Liver (tissue), 3 donors: ENCODE measurements at regions not wholly inside any gene's neighbourhood (a gene's known extent, or its start where the extent isn't known, plus 50 kb on each side); places are given as distances from the start of the nearest gene placed in this dataset.

Source experiments
- ATF3 ChIP-seq: IDR thresholded peaks from 2 replicates; pipeline ENCODE4 v1.6.1; 2016; ENCODE audit warnings: antibody characterized with exemption
- CTCF ChIP-seq: fragments of 150-350 bp; IDR thresholded peaks from 2 replicates; pipeline ENCODE4 v1.5.1; 2017; ENCODE audit warnings: improper control_type of control experiment, low read depth, low read length; ENCODE audit not compliant: missing input control
- EGR1 ChIP-seq, 2 donors: IDR thresholded peaks; 2 replicates each; pipeline ENCODE4 v1.6.1; 2016 to 2018; ENCODE audit warnings: antibody characterized with exemption in 2 of 2, low read depth in 2 of 2
- FOXA1 ChIP-seq: IDR thresholded peaks from 2 replicates; pipeline ENCODE4 v1.6.1; 2016; ENCODE audit warnings: antibody characterized with exemption
- GABPA ChIP-seq, 2 donors: IDR thresholded peaks in 1 of 2; conservative IDR thresholded peaks in 1 of 2; 2 replicates each; pipeline ENCODE4 v1.6.1; 2016; ENCODE audit warnings: antibody characterized with exemption in 2 of 2, mild to moderate bottlenecking in 1 of 2, moderate library complexity in 1 of 2
- RAD21 ChIP-seq, 2 donors: IDR thresholded peaks; 2 replicates each; pipeline ENCODE4 v1.6.1; 2016; ENCODE audit warnings: antibody characterized with exemption in 2 of 2, mild to moderate bottlenecking in 2 of 2
- REST ChIP-seq: IDR thresholded peaks from 2 replicates; pipeline ENCODE4 v1.6.1; 2016; ENCODE audit warnings: antibody characterized with exemption, mild to moderate bottlenecking
- RXRA ChIP-seq, 2 donors: IDR thresholded peaks; 2 replicates each; pipeline ENCODE4 v1.6.1; 2017 to 2018; ENCODE audit warnings: antibody characterized with exemption in 2 of 2, mild to moderate bottlenecking in 1 of 2
- SP1 ChIP-seq: IDR thresholded peaks from 2 replicates; pipeline ENCODE4 v1.6.1; 2018; ENCODE audit warnings: antibody characterized with exemption, mild to moderate bottlenecking
- YY1 ChIP-seq: IDR thresholded peaks from 2 replicates; pipeline ENCODE4 v1.6.1; 2016; ENCODE audit warnings: antibody characterized with exemption, mild to moderate bottlenecking
- ZBTB33 ChIP-seq: IDR thresholded peaks from 2 replicates; pipeline ENCODE4 v1.6.1; 2016; ENCODE audit warnings: antibody characterized with exemption
- donor health status: healthy.
- donor health status: healthy.

- TF ChIP-seq CTCF (no peak), ATF3 (no peak), EGR1 (IDR thresholded peaks at IDR 0.05; ENCODE audit: low read depth in 2 of 2) (no peak), SP1 (no peak), RXRA (IDR thresholded peaks at IDR 0.05) (no peak), GABPA (IDR thresholded peaks at IDR 0.05 in 1 of 2, conservative IDR thresholded peaks at IDR 0.05 in 1 of 2) (no peak), RAD21 (IDR thresholded peaks at IDR 0.05) (no peak), ZBTB33 (no peak), FOXA1 (no peak), YY1 (no peak), REST (no peak)
Measured at GRCh38 chr14:28652782-28653181, 113.8 kb upstream of the FOXG1 start.
